GM21423 (cell line): ENCODE measurements at regions not wholly inside any gene's neighbourhood (a gene's known extent, or its start where the extent isn't known, plus 50 kb on each side); places are given as distances from the start of the nearest gene placed in this dataset.

Experiments
- ATAC-seq: cut with Tn5 transposase; IDR thresholded peaks from one replicate; pipeline ENCODE4 v1.9.1; 2021; ENCODE audit warnings: mild to moderate bottlenecking, moderate library complexity; ENCODE audit not compliant: unreplicated experiment

DNA sequence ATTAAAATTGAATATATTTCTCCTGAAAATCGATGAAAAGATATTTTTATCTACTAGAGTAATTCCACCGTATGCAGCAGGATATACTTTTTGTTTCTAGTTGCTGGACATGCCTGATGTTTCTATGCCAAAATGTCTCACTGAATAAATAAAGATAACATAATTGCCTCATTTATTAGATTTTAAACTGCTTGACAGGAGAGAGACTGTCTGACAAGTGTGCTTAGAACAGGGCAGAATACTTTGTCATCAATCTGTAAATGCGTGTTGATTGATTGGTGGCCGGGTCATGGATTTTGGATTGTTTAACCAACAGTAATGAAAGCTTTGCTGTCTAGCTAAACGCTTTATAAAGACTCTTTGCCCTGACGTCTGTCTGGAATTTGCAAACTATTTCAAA, 339.0 kb downstream of the CHRM3 start:
- no peak for ATAC-seq

DNA sequence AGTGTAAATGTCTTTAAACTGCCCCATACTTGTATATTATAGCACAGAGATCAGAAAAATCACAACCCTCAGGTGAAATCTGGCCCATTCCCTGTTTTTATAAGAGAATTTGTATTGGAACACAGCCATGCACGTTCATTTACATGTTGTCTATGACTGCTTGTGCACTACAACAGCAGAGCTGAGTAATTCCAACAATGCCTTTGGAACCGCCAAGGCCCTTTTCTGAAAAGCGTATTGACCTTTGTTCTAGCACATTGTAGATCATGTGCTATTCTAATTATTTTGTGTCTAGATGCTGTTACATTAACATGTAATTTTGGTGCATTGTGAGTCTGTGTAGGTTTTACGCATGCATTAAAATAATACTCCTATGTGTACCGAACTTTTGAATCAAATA, 339.6 kb downstream of the CHRM3 start:
- no peak for ATAC-seq

DNA sequence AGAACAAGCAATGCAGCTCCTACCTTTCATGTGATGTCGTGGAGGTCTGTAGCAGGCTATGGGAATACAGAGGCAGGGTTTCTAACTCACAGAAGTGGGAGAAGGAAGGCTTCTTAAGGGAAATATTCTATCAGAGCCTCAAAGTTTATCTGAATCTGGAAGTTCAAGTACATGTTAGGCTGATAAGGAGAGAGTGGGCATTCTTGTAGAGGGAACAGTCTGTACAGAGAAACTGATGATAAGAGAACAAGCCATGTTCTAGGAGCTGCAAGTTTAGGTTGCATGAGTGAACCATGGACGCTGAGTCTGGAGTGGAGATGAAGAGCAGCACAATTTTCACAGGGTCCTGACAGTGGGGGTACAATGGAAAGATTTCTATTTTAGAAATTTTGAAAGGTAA, 344.0 kb downstream of the CHRM3 start:
- no peak for ATAC-seq

DNA sequence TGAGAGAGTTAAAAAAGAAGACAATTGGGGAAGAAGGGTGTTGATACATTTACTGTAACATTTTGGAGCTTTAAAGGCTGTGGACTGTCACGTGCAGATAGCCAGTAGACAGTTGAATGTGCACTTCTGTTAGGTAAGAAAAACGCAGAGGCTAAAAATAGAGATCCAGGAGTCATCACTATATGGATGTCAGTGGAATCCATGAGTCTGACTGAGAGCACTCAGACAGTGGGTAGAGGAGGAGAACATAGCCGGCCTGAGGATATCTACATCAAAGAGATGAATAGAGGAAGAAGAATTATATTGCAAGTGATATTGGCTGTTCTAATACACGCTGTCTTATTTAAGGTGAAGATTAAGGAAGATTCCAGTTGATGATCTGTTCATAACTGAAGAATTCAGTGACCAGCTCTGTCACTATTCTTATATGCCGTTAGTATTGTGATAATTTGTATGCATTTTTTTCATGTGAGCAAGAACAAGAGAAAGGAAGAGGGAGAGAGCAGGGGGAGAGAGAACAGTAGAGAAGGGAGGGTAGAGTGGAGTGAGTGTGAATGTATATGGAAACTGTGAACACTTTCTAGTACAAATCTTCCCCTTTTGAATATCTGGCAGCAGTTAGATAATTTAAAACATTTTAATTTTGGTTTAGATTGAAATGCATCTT, 344.8 kb downstream of the CHRM3 start:
- ATAC-seq, result no peak

DNA sequence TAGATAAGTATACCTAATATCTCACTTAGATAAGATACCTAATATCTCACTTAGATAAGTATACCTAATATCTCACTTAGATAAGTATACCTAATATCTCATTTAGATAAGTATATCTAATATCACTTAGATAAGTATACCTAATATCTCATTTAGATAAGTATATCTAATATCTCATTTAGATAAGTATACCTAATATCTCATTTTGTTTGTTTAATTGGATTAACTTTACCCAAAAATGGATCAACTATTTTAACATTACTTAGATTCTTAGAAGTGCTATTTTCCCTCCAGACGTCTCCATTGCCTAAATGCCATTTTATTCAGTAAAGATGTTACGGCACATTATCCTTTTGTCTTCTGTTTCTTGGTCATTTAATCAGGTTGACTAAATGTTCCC, 346.4 kb downstream of the CHRM3 start:
- no peak for ATAC-seq

DNA sequence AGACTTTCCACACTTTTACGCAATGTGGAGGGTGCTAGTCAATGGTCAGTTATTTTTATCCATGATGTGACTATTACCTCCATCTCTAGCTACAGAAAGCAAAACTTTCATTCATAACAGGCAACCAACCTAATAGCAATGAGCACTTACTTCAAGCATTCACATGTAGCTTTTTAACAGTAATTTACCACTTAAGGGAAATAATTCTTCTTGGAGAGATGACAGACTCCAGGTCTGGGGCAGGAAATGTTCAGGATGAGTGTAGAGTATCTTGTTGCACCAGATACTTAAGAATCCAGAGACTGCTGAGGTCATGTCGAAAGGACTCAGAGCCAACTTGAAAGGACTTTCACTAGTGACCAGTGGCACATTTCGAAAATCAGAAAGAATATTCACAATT, 347.6 kb downstream of the CHRM3 start:
- ATAC-seq, result no peak

DNA sequence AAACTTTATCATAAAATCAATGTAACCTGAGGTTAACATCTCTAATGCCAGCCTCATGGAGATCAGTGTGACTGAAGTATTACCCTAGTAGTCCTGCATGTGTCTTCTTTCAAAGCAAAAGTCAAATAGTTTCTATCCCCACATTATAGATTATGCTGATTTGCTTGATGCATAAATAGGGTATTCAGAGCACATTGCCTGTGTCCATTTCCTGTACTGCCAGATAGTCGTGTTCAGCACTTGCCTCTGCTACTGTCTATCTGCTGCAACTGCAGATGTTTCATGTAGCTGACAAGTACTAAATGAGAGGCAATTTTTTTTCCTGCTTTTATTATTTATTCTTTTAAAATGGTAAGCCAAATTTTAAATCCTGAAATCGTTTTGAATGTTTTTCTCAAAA, 348.7 kb downstream of the CHRM3 start:
- no peak for ATAC-seq

DNA sequence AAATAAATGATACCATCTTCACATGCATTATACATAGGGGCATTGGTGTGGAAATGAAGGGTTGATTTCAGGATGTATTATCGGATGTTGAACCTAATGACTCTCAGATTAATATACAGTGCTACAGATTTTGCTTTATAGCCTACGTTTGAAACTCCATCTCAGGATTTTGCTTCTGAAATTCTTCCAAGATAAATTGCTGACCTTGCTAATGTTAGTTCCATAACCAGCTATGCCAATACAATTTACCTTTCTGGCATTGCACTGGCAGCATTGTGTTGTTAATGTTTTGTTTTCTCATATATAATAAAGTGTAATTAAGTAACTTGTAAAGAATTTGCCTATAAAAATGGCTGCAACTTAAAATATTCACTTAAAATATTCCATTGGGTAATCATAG, 350.1 kb downstream of the CHRM3 start:
- ATAC-seq, result no peak

DNA sequence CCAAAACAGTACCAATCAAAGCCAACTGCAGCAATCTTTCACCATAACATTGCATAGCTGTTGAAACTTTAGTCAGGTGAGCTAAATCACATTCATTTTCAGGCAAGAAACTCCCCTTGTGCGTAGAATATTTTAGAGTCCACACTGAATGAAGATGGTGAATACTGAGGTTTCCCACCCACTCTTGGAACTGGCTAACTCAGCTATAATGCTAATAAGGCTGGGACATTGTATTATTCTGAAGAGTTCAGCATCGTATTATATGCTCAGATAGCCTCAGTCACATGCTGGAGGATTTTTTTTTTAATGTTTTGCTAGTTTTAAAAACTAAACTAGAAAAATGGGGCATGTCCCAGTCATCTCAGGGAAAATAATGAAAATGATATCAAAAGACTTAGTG, 352.3 kb upstream of the FMN2 start:
- no peak for ATAC-seq

DNA sequence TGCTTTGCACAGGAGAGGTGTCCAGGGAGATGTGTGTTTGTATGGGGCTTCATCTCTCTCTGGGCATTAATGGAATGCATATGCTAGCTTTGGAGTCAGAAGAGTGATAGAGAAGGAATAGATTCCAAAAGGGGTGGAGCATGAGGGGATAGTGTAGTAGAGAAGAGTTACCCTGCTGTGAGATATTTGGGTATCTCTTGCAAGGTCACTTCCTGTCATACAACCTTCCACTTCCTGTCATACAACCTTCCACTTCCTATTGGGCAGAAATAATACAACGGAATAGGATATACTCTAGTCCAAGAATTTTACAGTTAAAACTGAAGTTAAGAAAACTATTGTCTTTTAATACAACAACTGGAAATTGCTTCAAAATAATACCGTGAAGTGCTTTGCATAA, 351.8 kb upstream of the FMN2 start:
- no peak for ATAC-seq

DNA sequence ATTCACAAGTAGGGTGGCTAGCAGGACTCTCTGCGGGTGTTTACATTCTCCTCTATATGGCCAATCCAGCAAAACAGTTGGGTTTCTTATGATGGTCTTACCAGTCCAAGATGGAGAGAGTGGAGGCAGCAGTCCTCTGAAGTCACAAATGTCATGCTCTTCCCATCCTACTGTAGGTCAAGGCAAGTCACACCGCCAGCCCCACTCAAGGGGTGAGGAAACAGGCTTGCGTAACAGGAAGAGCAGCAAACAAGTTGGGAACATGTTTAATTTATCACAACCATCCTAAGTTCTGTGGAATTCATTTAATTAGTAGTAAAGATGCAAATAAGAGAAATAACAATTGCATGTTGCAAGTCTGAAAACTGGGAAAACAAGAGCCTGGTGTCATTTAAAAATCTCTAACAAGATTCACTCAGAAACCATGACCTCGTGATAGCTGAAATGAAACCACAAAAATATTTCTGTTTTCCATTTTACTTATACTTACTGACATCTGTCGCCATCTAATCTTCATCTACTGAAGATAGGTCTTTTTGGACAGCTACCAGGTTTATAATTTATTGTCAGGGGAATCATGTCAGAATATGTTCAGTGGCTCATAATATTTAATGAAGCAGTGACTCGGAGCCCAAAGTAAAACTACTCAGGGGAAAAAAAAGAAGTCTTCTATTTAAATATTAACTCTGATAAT, 349.1 kb upstream of the FMN2 start:
- no peak for ATAC-seq

DNA sequence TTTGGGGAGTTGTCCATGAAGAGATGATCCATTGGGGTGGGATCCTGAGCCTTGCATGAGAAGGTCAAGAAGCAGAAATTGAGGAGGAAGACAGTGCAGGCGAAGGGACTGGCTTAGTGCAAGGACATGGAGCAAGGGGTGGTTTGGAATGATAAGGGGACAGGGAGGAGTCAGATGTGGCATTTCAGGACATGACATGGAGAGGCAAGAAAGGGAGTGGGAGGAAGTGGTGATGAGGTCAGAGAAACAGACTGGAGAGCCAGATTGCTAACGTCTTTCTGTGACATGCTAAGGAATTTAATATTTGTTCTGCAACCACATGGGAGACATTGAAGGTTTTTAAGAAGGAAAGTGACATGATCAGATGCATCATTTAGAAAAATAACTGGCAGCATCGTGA, 346.8 kb upstream of the FMN2 start:
- ATAC-seq, result no peak

DNA sequence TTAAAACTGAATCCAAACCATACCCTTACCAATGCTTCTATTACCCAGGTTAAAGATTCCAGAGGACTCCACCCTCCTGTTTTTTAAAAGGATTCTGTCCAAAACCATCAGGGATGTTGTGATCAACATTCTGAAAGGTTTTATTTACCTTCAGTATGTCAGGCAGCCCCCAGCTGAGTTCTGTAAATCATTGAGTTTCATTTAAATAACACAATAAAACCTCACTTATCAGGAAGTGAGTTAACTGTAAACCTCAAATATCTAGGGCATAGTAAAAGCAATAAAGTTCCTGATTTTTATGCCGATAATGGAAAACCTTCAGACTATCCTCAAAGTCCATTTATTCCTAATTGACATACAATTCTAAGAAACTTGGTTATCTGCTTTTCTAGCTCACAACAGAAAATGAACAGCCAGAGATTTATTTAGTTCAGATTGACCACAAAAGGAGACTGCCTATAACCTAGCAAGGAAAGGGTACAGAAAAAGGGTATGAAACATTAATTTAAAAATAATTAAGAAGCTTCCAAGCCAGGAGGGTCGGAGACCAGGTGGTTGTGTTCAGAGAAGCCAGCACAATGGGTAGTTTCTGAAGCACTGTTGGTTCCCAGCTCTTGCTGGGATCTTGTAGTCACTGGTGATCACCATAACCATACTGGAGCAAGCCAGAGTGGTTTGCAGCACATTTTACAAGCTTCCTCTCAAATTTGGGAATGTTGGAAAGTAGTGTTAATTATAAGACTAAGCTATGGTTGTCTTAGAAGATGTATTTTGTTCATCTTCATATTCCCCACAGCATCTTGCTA, 336.4 kb upstream of the FMN2 start:
- no peak for ATAC-seq

DNA sequence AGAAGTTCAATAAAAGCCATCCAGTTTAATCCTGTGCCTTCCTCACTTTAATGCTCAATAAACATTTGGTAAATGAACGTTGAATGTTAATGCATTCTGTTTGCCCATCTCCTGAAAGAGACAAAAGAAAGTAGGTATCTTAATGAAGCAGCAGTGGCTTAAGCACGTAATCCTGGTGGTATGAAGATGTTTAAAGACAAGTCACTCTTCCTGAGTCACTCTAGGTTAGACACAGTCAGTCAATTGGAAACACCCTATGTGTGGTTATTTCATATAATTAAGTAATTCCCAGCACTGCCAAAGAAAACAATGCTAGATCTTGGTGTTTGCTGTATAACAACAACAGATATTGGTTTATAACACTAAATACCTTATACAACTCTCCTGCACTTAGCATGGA, 334.0 kb upstream of the FMN2 start:
- no peak for ATAC-seq

DNA sequence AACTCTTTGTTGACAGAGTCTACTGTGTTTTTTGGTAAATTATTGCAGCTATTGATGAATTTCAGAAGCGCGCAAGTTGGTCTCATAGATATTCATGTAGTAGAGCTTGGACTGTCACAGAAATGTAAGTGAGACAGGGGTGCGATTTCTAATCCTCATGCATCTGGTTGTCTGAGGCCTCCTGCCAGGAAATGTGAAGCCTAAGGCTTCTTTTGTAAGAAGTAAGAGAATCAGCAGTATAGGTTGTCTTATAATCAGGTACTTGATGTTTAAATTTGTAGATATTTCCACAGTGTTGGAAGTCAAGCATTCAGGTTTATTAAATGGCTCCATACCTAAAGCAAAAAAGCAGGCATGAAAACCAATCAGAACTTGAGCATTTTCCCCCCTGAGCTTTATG, 332.9 kb upstream of the FMN2 start:
- no peak for ATAC-seq

DNA sequence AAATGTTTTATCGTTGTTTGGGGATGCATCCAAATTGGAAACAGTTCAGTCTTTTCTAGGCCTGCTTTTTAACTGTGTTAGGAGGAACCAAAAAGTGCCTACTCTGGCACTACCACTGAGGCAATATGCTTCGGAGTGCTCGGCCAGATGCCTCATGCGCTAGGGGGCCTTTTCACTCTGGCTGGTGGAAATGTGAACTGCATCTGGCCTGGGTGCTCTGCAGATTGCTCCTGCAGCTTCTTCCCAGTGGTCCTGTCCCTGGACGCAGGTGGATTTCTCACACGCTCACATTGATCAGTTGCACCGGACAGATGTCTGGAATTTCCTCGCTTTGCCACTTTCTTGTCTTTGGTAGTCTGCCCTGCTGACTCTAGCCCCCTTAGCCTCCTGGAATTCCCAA, 330.2 kb upstream of the FMN2 start:
- no peak for ATAC-seq

DNA sequence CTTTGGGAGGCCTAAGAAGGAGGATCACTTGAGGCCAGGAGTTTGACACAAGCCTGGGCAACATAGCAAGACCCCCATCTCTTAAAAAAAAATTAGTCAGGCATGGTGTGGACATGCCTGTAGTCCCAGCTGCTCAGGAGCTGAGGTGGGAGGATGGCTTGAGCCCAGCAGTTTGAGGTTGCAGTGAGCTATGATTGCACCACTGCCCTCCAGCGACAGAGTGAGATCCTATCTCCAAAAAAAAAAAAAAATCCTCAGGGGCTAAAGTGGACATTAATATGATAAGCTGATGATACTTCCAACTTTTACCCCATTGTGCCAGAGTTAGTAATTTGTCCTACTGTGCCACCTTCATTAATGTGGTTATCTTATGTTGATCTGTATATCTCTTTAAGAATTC, 327.8 kb upstream of the FMN2 start:
- ATAC-seq, result no peak

DNA sequence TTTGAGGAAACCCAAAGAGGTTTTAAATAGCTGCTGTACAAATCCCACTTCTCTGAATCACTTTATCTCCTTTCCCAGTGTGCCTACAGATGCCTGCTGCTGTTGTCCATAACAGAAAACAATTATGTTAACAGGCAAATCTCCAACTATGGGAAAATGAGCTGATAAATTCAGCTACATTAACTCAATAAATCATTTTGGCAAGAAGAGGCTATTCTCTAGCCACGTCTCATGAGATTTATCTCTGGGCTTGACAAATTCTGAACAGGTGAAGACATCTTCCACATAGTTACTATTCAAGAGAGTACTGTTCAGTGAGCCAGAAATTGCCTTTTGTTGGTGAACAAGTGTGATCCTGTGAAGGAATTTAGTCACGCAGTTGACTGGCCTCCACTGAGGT, 327.1 kb upstream of the FMN2 start:
- ATAC-seq, result no peak

DNA sequence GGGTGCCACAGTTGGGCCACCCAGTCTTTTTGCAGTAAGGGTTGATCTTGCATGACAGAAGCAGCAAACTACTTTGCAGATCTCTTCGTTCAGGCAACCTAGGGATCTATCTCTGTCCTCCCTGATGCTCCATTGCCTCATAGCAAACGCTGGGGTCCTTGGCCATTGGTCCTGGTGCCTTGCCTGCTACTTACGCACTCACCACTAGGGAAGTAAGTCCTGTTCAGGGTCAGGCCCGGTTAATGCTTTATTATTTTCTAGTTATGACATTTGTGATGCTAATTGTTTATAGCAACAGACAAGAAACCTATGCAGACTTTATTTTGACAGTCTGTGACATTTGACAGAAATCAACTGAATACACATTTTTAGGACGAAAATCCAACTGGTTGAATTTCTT, 326.5 kb upstream of the FMN2 start:
- ATAC-seq, result no peak

DNA sequence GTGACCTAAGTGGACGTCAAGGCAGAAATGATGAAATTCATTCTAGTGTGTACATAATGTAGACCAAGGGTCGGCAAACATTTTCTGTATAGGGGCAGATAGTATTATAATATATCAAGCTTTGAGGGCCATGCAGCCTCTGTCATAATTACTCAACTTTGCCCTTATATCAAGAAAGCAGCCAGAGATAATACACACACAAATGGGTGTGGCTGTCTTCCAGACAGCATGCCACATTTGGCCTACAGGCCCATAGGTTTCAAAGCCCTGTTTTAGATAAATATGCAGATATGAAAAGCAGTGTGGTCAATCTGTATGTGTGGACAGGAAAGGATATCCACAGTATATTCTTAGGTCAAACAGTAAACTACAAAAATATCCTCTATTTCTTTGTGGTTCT, 320.1 kb upstream of the FMN2 start:
- ATAC-seq, result no peak

DNA sequence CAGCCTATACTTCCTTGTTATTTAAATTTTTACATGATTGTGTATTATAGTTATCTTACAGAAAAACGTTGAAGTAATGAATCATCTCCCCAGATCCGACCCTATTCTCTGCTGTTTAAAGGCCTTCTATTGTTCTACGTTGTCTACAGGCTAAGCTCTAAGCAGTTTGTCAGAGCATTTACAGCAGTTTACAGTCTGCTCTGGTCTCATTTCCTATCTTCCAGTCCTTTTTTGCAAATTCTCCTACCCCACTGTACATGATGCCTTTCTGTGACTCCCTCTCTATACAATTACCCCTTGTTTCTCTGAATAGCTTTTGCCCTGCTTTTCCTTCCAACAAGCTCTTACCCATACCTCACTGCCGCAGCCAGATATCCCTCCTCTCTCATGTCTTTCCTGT, 319.2 kb upstream of the FMN2 start:
- no peak for ATAC-seq

DNA sequence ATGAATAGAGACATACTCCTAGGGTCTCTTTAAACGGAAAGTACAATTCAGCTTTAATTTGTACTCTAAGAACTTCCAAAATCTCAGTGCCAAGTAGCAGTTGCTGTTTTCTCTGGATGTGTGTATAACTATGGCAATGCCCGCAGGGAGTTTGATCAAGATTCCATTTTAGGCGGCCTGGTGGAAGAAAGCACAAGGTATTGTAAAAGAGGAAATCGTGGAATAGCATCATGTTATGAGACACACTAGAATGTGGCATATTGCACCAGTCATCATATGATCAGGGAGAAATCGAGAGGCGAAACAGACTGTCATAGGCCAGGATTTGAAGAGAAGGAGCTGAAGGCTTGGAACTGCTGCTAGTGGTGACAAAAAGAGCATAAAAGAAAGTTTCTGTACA, 316.2 kb upstream of the FMN2 start:
- ATAC-seq, result no peak
